Suppressor macrophage (primary cell): ENCODE measurements at regions not wholly inside any gene's neighbourhood (a gene's known extent, or its start where the extent isn't known, plus 50 kb on each side); places are given as distances from the start of the nearest gene placed in this dataset.
A peak's percentile ranks its signal among the peaks of the same experiment; 100 is the strongest.
"Not testable (repeated sequence)": the region's sequence is repeated elsewhere in the genome, so short reads cannot be mapped to it uniquely, and the experiment has no call there.

Source experiments
- DNase-seq, 4 experiments: peaks; one replicate each; pipeline ENCODE4 v3.0.0-alpha.2; 2020 to 2022

GRCh38 chr22:22784249-22785039, 103.2 kb upstream of the IGLL5 start:
- DNase-seq = no peak

DNA sequence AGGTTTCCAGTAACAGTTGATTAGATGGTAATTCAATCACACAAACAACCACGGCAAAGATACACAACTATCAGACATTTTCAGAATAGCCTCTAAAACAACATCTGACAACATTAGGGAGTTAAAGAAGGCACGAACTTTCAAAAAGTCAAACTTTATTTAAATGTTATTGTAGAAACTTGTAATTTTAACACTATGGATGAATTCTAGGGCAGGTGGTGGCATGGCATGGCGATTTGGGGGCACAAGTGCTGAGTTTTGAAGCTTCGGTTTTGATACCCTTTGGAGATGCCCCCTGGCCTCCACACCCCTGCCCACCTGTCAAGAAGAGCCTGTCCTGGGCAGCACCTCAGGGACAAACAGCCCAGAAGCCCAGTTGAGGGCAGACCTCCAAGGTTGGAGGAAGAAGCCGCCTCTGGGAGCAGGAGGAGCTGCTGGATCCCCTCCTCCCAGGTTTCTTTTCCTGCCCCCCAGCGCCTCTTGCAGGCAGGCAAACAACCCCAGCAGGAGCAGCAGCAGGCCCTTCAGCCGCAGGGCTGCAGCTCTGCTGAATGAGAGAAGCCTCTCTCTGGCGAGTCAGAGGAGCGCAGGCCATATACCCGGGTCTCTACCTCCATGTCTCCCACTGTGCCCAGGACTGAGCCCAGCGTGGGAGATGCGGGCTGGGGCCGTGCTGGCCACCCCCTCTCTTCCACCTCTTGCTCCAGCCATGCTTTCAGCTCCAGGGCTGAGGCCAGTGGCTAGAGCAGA, 102.1 kb upstream of the IGLL5 start:
- DNase-seq = no peak

- no peak for DNase-seq
Measured at GRCh38 chr22:22786301-22787115, 101.1 kb upstream of the IGLL5 start.

DNA sequence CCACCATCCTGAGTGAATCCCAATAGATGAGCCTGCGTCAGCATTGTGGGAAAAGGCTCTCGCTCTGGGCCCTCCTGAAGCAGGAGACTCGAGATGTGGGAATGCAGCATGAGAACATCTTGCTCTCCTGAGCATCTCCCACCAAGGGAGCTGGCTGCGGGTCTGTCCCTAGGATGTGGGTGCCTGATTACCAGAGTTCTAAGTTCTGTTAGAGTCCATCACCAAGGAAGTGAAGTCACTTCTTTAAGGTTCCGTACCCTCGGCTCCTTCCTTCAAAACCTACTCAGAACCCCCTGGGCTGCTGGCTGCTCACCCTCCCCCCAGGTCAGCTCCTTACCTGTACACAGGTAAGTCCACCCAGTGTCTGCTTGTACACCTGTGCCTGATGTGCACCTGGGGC, 100.5 kb upstream of the IGLL5 start:
- no peak for DNase-seq

DNA sequence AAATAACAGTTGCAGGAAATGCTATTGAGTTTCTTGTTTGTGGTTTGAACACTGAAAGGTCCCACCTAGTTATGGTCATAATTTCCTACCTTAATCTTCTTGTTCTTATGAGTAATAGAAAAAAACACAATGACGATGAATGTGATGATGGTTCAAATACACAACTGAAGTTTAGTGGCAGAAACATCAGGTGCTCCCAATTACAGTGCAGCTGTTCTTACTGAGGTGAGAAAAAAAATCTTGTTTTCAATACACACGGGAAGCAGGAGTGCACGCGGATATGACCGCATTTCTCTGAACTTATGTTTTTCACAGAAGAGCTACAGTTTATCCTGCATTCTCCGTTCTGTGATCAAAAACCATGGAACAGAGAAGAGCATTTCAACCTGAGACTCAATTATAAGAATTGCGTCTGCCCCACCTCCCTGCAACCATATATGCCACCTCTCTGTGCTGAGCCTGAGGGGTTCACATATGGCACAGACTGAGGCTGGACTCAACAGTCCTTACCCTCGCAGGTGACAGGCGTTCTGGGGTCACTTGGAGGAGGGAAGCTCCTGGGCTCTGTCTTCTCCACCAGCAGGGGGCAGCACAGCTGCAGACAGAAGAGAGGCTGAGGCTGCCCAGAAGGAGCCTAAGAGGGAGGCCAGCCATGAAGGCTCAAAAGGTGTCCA, 99.7 kb upstream of the IGLL5 start:
- DNase-seq = peak; percentile 76 to 89 (median 84)

GRCh38 chr22:22788460-22789037, 99.1 kb upstream of the IGLL5 start:
- DNase-seq = no peak

DNA sequence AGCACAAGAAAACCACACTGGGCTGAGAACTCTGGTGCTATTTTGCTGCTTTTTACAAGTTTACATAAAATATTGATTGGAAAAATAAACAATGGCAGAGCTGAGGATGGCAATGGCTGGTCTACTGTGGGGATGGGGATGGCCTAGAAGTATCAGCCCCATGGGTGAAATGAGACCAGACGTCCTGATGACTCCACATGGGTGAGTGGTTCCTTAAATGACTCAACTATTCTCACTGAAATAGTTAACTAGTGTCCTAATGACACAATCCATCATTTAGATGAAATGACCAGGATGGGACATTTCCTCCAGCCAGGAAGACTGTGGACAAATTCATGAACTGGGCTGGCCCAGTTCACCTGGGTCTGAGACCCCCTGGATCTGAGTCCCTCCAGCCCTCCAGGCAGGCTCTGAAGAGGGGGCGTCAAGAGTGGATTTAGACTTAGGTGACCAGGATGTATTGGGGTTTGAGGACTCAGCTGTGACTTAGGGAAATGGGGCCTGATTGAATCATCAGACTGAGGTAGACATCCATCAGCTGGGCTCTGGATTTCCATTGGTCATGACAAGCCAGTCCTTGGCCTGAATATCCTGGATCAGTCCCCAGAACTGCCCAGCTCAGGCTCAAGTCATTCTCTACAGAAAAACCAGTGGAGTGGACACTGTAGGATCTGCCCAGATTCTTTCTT, 98.2 kb upstream of the IGLL5 start:
- DNase-seq = peak in 1 of 4 experiments; percentile 11

DNA sequence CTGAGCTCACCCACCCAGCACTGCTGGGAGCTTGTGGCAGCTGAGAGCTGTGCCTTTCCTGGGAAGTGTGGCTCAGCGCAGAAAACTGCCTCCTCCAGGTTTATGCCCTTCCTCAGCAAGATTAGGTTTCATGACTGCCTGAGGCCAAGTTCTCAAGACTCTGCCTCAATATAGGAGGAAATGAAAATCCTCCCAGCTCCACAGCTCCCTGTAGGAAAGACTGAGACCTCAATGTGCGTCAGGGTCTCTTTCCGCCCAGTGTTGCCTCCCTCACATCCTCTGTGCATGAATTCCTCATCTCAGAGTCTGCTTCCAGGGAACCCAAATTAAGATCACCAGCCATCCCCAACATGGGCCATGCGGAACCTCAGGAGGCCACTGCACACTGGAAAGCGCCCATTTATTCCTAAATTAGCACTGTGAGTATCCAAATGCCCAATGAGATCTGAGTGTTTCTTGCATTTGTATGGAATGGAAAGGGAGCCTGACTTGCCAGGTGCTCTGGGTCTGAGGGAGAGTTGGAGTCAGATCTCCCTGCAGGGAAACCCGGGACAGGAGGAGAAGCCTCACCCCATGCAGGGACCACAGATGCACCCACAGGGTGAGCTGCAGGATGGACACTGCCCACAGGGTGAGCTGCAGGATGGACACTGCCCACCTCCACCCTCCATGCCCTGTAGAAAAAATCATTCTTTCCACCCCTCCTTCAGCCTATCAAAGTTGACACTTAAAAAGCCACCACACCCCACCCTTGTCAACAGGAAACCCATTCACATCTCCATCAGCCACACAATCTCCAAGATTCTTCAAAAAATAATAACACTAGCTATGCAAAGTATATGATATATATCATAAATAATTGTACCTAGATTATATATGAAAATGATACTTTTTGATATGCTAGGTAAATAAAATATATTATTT, 97.4 kb upstream of the IGLL5 start:
- DNase-seq = no peak

DNA sequence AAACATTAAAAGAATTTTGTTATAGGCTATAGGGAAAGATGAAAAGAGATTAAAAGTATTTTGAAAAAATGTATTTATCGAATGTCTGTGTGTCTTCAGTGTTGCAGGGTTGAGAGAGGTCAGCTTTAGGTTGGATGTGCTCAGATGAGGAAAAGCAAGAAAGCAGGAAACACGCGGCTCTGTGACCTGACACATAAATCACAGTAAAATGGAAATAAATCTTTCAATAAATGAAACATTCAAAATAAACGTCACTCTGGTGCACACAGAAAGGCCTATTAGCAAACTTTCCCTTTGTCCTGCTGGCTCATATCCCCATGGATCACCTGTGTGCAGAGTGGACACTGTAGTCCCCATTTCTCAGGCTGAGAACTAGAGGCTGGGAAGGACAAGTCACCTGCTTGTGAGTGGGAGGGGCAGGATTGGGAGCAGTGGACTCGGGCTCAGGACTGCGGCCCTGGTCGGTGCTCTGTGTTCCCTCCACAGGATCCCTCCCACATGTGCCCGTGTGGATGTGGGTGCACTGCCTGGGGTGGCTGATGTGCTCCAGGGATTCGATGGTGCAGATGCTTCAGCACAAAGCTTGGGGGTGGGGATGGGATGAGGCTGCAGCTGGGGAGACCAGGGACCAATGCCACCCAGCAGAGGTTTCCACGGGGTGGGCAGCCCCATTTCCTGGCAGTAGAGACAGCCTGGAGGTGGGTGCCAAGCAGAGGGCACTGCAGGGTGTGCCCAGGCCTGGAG, 96.0 kb upstream of the IGLL5 start:
- no peak for DNase-seq

DNA sequence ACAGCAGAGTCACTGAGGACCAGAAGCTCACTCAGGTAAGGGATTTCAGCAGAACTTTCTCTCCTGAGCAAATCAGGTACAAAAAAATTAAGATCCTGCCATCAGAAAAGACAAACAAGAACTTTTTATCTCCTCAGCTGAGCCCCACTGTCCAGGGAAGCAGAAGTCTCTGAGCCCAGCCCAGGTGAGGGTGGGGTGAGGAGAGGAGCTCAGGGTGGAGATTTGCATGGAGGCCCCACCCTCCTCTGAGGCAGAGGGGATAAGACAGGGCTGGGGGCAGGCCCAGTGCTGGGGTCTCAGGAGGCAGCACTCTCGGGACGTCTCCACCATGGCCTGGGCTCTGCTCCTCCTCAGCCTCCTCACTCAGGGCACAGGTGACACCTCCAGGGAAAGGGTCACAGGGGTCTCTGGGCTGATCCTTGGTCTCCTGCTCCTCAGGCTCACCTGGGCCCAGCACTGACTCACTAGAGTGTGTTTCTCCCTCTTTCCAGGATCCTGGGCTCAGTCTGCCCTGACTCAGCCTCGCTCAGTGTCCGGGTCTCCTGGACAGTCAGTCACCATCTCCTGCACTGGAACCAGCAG, 95.3 kb upstream of the IGLL5 start:
- not testable (repeated sequence) for DNase-seq

DNA sequence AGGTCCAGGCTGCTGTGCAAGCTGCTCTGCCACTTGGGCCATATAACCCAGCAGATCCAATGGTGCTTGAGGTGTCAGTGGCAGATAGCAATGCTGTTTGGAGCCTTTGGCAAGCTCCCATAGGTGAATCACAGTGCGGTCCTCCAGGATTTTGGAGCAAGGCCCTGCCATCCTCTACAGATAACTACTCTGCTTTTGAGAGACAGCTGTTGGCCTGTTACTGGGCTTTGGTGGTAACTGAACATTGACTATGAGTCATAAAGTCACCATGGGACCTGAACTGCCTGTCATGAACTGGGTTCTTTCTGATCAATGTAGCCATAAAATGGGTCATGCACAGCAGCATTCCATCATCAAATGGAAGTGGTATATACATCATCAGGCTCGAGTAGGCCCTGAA, 92.0 kb upstream of the IGLL5 start:
- peak in 1 of 4 experiments; percentile 10 for DNase-seq

DNA sequence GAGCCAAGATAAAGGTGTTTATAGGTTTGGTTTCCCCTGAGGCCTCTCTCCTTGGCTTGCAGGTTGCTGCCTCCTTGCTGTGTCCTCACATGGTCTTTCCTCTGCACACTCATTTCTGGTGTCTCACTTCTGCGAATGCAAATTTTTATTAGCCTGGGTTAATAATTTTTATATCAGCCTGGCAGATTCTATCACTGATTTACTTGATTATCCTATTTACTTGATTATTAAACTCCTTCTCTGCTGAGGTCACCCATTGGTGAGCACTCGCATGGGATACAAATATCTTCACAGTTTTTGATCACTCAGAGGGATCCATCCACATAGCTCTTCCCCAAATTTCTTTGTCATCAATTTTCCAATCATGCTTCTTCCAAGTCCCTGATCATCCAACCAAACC, 90.9 kb upstream of the IGLL5 start:
- no peak for DNase-seq

GRCh38 chr22:22798232-22798616, 89.4 kb upstream of the IGLL5 start:
- DNase-seq = no peak

DNA sequence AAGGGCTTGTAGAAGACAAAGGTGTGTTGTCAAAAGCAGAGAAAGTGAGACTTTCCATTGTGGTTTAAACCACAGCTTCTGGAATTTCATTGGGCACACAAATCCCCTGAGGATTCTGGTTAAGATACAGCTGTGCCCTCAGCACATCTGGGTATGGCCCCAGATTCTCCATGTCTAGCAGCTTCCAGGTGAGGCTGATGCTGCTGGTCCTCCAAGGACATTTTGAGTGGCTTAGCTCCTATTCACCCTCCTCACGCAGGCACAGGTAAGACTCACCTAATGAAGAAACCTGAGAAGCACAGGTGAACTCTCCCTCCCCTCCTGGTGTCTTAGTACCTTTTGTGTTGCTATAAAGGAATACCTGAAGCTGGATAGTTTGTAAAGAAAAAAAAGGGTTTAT, 88.9 kb upstream of the IGLL5 start:
- DNase-seq = no peak

GRCh38 chr22:22799561-22799960, 88.1 kb upstream of the IGLL5 start:
- no peak for DNase-seq

DNA sequence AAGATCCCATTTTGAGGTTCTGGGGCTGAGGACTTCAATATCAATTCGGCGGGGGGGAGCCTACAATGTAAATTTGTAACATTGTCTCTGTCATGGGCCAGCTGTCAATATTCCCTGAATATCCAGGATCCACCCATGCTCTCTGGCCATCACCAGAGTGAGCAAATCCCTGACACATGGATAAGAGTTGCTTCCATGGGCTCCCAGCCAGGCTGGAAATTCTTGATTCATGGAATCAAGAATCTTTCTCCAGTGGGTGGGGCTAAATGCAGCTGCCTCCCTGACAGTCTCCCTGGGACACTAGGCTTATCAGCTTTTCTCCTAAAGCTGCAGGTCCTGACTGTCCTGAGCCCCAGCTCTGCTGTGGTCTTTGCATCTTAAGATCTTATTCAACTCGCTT, 86.9 kb upstream of the IGLL5 start:
- no peak for DNase-seq

- DNase-seq = peak; percentile 43 to 70 (median 56)
Measured at GRCh38 chr22:22802339-22802970, 85.2 kb upstream of the IGLL5 start.

DNA sequence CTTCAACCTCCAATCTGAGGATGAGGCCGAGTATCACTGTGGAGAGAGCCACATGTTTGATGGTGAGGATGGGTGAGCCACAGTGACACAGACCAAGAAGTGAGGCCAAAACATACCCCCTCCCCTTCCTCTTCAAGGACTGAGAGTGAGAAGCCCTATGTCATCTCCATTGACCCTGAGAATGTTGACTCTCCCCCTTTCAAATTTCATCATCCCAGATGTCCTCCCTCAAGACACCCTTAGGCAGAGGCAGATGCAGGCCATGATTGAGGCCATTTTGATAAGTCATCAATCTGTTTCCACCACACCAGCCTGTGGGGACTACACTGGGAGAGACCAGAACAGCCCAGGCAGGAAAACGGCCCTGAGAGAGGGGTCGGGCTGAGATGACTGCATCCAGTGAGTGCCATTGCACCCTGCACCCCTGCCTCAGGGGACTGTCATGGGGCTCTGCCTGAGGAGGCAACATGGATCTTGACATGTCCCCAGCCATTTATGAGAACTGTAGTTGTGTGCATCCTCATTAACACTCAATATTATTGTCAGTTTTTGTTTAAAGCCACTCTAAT, 84.2 kb upstream of the IGLL5 start:
- no peak for DNase-seq
